ENCODE measurements at regions not wholly inside any gene's neighbourhood (a gene's known extent, or its start where the extent isn't known, plus 50 kb on each side); places are given as distances from the start of the nearest gene placed in this dataset.
"Not testable (repeated sequence)": the region's sequence is repeated elsewhere in the genome, so short reads cannot be mapped to it uniquely, and the experiment has no call there.

DNA sequence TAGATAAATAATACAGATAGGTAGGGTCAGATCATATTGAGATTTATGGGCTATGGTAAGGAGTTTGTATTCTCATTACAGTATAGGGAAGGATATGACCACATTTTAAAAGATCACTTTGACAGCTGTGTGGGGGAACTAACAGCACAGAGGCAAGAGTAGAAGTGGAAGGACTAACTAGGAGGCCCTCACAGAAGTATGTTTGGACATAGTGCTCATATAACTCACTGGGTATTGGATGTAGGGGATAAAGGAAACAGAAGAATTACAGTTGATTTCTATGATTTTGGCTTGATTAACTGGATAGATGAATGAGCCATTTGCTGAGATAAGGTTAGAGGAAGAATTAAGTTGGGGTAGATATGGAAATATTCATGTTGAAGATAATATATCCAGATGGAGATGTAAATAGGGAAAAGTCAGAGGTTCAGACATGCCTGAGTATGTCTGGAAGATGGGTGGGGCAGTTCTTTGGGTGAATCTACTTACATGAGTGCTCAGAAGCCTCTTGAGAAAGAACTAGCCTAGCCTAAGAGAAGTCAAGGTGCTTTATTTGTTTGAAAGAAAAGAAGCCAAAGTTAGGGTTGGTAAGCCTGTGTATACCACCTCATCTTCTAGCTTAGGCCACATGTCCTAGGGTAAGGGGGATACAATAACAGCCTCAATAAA lies 133.4 kb downstream of the NDFIP2 start:
- H3K36me3 Mint-ChIP-seq (ENCODE audit: low read depth), result no peaks in the 10 kb centered on the region
- TF ChIP-seq, protein P1, sequence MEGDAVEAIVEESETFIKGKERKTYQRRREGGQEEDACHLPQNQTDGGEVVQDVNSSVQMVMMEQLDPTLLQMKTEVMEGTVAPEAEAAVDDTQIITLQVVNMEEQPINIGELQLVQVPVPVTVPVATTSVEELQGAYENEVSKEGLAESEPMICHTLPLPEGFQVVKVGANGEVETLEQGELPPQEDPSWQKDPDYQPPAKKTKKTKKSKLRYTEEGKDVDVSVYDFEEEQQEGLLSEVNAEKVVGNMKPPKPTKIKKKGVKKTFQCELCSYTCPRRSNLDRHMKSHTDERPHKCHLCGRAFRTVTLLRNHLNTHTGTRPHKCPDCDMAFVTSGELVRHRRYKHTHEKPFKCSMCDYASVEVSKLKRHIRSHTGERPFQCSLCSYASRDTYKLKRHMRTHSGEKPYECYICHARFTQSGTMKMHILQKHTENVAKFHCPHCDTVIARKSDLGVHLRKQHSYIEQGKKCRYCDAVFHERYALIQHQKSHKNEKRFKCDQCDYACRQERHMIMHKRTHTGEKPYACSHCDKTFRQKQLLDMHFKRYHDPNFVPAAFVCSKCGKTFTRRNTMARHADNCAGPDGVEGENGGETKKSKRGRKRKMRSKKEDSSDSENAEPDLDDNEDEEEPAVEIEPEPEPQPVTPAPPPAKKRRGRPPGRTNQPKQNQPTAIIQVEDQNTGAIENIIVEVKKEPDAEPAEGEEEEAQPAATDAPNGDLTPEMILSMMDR (IDR thresholded peaks at IDR 0.05), result no peak
- no peak overlapping the region for H3K27ac Mint-ChIP-seq
- intact Hi-C loops (cut with DNase I, micrococcal nuclease), result no loop called here
- H3K4me3 ChIP-seq (ENCODE audit: low read length), result no peak overlapping the region
- POLR2A ChIA-PET, result no interaction called here
- peaks cover 22% of the 10 kb centered on the region for H3K27me3 Mint-ChIP-seq
- CTCF ChIA-PET, result no interaction called here
- no peaks in the 10 kb centered on the region for H3K27me3 ChIP-seq (ENCODE audit: control insufficient read depth in 1 of 2, insufficient read depth in 2 of 2, low read length in 2 of 2)
- H3K9me3 ChIP-seq (ENCODE audit: control insufficient read depth in 1 of 2, insufficient read depth in 1 of 2, low read length in 2 of 2), result no peaks in the 10 kb centered on the region
- DNase-seq (no peak), ATAC-seq (ENCODE audit: poor library complexity) (no peak)
- no peak overlapping the region for H3K4me3 Mint-ChIP-seq
- H3K27ac ChIP-seq (ENCODE audit: low read depth in 1 of 2, low read length in 2 of 2), result no peak overlapping the region
- no peaks in the 10 kb centered on the region for H3K4me1 ChIP-seq (ENCODE audit: insufficient read depth, low read length)
- no peaks in the 10 kb centered on the region for H3K4me1 Mint-ChIP-seq (ENCODE audit: low read depth)
- H3K9me3 Mint-ChIP-seq, result no peaks in the 10 kb centered on the region
- H3K36me3 ChIP-seq (ENCODE audit: insufficient read depth, low read length), result no peaks in the 10 kb centered on the region

DNA sequence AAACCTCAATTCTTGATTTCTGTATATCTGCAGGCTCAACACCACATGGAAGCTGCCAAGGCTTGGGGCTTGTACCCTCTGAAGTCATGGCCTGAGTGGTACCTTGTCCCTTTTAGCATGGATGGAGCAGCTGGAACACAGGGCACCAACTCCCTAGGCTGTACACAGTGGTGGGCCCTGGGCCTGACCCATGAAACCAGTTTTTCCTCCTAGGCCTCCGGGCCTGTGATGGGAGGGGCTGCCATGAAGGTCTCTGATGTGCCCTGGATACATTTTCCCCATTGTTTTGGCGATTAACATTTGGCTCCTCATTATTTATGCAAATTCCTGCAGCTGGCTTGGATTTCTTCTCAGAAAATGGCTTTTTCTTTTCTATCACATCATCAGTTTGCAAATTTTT lies 131.6 kb downstream of the NDFIP2 start:
- ATAC-seq (ENCODE audit: poor library complexity) (no peak), DNase-seq (no peak)
- intact Hi-C loops (cut with DNase I, micrococcal nuclease), result no loop called here
- H3K4me3 Mint-ChIP-seq, result no peak overlapping the region
- no peaks in the 10 kb centered on the region for H3K27me3 ChIP-seq (ENCODE audit: control insufficient read depth in 1 of 2, insufficient read depth in 2 of 2, low read length in 2 of 2)
- POLR2A ChIA-PET, result no interaction called here
- TF ChIP-seq, protein P1 (IDR thresholded peaks at IDR 0.05), result no peak
- no peak overlapping the region for H3K4me3 ChIP-seq (ENCODE audit: low read length)
- no peaks in the 10 kb centered on the region for H3K4me1 ChIP-seq (ENCODE audit: insufficient read depth, low read length)
- no peaks in the 10 kb centered on the region for H3K4me1 Mint-ChIP-seq (ENCODE audit: low read depth)
- H3K27me3 Mint-ChIP-seq, result peaks cover 11% of the 10 kb centered on the region
- H3K27ac Mint-ChIP-seq, result no peak overlapping the region
- H3K36me3 ChIP-seq (ENCODE audit: insufficient read depth, low read length), result no peaks in the 10 kb centered on the region
- CTCF ChIA-PET, result no interaction called here
- H3K36me3 Mint-ChIP-seq (ENCODE audit: low read depth), result no peaks in the 10 kb centered on the region
- no peak overlapping the region for H3K27ac ChIP-seq (ENCODE audit: low read depth in 1 of 2, low read length in 2 of 2)
- H3K9me3 ChIP-seq (ENCODE audit: control insufficient read depth in 1 of 2, insufficient read depth in 1 of 2, low read length in 2 of 2), result no peaks in the 10 kb centered on the region
- no peaks in the 10 kb centered on the region for H3K9me3 Mint-ChIP-seq

DNA sequence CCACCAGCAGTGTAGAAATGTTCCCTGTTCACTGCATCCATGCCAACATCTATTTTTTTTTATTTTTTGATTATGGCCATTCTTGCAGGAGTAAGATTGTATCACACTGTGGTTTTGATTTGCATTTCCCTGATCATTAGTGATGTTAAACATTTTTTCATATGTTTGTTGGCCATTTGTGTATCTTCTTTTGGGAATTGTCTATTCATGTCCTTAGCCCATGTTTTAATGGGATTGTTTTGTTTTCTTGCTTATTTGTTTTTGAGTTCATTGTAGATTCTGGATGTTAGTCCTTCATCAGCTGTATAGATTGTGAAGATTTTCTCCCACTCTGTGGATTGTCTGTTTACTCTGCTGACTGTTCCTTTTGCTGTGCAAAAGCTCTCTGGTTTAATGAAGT lies 126.9 kb downstream of the NDFIP2 start:
- H3K36me3 Mint-ChIP-seq (ENCODE audit: low read depth); H3K27ac Mint-ChIP-seq; H3K27me3 Mint-ChIP-seq; H3K9me3 ChIP-seq (ENCODE audit: control insufficient read depth in 1 of 2, insufficient read depth in 1 of 2, low read length in 2 of 2); H3K4me1 ChIP-seq (ENCODE audit: insufficient read depth, low read length); H3K4me3 Mint-ChIP-seq; intact Hi-C loops (cut with DNase I, micrococcal nuclease); ATAC-seq (ENCODE audit: poor library complexity); DNase-seq; H3K4me3 ChIP-seq (ENCODE audit: low read length); H3K4me1 Mint-ChIP-seq (ENCODE audit: low read depth); CTCF ChIA-PET; H3K27me3 ChIP-seq (ENCODE audit: control insufficient read depth in 1 of 2, insufficient read depth in 2 of 2, low read length in 2 of 2); H3K9me3 Mint-ChIP-seq; H3K27ac ChIP-seq (ENCODE audit: low read depth in 1 of 2, low read length in 2 of 2); H3K36me3 ChIP-seq (ENCODE audit: insufficient read depth, low read length); POLR2A ChIA-PET: not testable (repeated sequence)

Measured in CD4-positive, alpha-beta T cell (primary cell).